NOMO-1 (cell line): ENCODE measurements at regions not wholly inside any gene's neighbourhood (a gene's known extent, or its start where the extent isn't known, plus 50 kb on each side); places are given as distances from the start of the nearest gene placed in this dataset.
A peak's percentile ranks its signal among the peaks of the same experiment; 100 is the strongest.
"Not testable (repeated sequence)": the region's sequence is repeated elsewhere in the genome, so short reads cannot be mapped to it uniquely, and the experiment has no call there.

Experiments
- DNase-seq, 2 experiments: peaks; one replicate each; lab custom pipeline; 2025; ENCODE audit not compliant: unreplicated experiment in 2 of 2; lab: John Stamatoyannopoulos, UW

DNA sequence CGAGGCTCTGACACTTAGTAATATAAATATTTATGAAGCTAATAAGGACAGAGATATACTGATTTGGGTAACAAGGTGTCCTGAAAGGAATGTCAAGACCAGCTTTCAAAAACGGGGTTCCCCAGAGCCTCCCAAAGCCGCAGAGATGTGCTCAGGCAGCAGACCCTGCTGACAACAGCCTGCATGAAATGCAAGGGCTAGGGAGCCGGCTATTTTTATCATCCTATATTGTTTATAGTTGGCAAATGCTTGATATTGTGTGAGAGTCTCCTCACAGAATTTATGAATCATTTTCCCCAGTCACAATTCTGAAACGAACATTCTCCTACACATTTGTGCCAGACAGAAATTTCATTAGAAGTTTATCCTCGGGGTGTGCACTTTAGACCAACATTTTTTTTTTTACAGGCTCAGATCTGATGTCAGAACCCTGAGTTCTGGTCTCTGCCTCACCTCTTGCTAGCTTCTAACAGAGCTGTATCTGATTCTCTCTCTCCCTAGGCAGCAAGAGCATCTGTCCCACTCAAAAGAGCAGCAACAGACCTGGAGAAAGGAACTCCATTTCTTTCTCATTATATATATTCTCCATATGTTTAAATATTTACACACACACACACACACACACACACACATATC, 302.3 kb upstream of the PLD5 start:
- DNase-seq = no peak

DNA sequence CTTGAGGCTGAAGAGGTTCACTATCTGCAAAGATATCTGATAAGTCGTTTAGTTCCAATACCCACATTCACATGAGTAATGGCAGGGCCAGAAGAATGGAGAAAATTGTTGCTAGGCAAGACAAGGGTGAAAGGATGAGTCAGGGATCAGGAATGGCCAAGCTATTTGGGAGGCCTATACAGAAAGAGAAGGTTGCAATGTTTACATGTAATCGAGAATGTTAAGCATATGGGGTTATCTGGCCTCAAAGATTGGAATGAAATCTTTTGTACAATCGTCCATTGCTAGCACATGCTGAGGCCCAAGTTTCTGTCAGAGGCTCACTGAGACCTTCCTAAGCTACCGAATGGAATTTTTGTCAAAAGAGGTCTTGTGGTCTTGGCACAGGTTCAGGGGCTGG, 299.9 kb upstream of the PLD5 start:
- no peak for DNase-seq

DNA sequence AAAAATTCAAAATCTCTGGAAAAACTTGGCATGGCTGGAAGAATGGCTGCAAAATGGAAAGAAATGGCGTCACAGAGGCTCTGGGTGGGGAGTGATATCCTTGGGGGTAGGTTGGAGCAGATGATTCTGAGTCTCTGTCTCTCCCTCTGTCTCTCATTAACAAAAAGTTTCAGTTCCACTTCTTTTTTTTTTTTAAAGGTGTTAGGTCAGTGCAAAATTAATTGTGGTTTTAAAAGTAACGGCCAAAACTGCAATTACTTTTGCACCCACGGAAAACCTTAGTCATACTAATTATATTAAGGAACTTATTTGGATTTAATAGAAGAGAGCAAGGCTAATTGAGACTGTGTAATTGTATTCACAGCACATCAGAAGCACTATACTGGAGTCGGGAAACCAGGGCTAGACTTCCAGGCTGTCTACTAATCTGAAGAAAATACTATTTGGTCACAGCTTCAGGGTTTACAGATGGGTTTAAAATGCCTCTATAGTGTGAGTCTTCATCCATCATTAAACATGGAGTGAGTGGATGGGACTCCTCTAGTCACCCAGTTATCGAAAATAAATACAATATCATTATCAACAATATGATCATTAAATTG, 289.1 kb upstream of the PLD5 start:
- DNase-seq = peak; percentile 58 to 62

DNA sequence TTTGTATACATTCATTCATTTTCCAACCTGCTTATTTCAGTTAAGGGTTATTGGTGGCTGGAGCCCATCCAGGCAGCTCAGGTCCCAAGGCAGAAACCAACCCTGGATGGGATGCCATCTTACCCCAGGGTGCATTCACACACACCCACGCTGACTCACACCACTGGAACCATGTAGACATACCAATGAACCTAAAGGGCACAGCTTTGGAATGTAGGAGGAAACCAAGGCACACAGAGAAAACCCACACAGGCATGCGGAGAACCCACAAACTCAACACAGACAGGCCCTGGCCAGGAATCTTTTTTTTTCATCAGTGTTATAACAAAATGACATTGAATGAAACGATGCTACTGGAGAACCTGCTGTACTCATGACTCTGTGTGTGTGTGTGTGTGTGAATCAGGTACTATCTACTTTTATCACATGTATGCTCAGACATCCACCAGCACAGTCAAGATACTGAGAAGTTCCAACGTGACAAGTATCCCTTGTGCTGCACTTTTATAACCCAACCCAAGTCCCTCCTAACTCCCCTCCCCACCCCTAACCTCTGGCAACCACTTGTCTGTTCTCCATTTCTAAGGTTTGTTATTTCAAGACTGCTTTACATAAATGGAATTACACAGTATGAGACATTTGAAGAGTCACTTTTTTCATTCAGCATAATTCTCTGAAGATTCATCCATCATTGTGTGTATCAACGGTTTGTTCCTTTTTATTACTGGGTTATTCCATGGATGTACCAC, 286.8 kb upstream of the PLD5 start:
- DNase-seq = no peak

DNA sequence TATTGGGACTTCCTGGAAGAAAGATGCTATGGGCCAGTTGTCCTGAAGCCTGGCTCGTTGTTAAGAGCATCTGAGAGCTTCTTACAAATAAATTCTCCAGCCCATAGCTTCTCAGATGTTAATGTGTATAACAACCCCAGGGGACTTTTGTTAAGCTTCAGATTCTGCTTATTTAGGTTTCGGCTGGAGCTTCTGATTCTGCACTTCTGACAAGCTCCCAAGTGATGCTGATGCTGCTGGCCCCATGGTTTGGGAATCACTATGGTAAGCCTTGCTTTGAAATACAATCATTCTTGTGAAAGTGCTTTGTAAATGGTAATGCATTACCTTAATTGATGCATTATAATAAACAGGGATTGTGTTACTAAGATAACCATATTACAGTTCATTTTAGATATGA, 281.8 kb upstream of the PLD5 start:
- DNase-seq = no peak

DNA sequence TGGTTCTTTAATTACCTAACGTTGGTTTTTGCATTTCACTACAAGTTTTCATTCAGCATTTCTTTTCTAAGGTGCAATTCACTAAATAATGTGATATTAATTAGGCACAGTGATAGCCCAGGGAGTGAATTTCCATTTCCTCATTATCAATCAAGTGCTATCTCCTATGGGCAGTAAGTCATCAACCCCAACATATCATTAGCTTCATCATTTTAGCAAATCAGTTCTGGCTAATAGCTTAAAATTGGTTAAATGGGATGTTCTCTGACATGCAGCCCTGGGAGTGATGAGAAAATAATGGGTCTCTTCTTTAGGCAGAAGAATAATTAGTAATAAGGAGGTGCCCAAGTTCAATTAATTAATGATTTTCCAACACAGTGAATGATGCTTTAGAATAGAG, 280.9 kb upstream of the PLD5 start:
- DNase-seq = not testable (repeated sequence)

DNA sequence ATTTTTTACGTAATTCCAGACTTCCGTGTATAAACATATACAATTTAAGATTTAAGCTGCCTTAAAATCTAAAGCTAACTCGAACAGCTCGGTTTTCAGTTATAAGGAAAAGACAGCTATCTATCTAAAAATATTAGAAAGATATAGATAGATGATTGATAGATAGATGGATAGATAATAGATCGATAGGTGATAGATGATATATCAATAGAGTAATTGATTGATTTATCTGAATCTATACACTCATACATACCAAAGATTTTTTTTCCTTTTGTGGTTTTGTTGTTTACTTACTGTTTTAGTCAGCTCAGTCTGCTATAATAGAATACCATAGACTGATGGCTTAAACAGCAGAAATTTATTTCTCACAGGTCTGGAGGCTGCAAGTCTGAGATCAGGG, 278.5 kb upstream of the PLD5 start:
- no peak for DNase-seq

DNA sequence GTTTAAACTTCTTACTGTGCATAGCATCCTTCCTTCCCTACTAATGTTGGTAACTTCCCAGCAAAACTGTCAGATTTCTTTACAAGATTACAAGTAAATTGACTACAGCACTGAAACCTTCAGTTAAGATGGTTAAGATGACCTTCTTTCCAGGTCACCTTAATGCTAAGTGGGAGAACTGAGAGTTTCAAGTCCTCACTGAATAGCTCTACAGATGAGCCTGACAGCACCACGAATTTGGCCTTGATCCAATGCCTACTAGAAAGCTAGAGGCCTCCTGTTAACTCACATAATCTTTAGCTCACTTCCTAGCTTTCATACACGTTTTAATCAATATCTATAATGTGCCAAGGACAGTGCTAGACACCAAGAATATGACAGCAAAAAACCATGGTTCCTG, 276.0 kb upstream of the PLD5 start:
- no peak for DNase-seq

DNA sequence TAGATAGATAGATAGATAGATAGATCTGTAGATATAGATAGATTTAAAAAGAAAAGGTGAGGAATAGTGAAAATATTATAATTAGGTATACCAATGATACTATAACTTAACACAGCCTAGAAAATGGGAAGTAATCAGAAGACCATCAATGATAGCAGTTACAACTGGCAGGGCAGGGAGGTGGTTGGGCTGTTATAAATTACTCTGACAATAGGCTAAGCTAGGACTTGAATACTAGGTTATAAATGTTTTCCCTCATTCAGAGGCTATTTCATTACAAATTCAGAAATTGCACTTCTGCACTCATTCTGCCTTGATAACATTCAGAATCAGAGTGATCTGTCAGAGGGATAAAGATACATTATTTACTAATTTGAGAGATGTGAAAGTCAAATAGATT, 273.4 kb upstream of the PLD5 start:
- DNase-seq = peak in 1 of 2 experiments; percentile 17

DNA sequence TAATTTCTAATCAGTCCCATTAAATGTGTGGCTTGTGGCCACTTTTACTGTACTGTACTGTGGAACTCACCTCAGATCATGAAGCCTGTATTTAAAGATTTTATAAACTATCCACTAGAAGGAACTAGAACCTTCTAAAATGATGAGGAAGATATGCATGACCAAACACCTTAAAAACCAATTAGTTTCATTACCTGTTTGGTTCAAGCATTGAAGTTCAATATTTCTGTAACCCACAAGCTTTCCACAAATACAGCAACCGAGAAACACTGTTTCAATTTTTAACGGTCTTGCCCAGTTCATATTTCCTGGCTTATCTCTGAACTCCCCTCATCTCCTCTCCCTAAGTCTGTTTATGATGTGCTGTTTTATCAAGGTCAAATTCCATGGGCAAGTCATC, 264.3 kb upstream of the PLD5 start:
- DNase-seq = no peak

DNA sequence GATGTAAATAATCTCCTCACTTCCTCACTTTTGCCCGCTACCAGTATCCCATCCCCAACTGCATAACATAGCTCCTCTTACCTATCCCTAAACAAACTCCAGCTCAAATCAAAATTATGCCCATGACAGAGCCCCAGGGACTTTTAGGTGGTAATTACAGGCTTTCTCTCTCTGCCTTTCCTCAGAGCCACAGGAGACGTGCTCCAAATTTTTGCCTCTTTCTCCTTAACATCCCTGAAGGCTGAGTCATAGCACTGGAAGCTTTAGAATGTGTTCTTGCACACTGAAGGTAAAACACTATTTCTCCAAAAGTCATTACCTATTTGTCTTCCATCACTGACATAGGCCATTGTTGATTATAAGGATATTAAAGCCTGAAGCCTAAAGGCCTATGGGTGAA, 263.5 kb upstream of the PLD5 start:
- DNase-seq = no peak

DNA sequence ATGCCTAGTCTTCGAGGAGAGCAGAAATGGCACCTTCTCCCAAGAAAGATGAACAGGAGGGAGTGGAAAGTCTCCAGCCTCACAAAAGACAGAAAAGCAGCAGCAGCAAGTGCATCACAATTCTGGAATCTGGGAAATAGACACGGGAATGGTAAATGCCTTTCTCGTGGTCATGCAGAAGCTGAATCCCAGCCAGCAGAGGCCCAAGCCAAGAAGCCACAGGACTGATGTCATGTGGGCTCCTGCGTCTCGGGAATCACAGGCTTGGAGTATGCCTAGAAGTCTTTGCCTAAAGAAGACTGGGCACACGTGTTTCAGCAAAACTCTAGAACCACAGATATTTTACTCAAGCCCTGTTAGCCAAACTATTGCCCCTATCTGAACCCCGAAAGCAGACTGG, 260.3 kb upstream of the PLD5 start:
- DNase-seq = no peak

DNA sequence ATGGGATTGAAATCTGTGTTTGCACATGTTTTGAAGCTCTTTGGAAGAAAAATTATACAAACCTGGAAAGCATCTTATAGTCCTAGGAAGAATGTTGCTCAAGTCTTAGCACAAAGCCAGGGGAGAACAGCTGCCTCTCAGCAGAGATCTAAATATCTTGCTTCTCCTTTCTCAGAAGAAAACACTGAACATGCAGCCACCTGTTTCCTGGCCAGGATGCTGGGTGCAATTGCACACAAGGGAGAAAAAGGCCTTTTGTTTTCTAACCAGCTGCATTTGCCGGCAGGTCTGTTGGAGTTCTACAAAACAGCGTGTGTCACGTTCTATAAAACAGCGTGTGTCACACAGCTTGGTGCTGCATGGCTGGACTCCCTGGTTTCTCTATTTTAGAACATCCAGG, 259.6 kb upstream of the PLD5 start:
- DNase-seq = peak in 1 of 2 experiments; percentile 10

DNA sequence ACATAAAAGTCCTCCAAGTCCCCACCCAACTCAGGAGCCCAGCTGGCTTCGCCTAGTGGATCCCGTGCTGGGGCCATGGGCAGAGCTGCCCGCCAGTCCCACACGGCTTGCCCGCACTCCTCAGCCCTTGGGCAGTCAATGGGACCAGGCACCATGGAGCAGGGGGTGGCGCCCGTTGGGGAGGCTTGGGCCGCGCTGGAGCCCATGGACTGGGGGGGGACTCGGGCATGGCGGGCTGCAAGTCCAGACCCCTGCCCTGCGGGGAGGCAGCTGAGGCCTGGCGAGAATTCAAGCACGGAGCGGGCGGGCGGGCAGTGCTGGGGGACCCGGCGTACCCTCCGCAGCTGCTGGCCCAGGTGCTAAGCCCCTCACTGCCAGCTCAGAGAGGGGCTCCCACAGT, 249.8 kb upstream of the PLD5 start:
- DNase-seq = no peak

DNA sequence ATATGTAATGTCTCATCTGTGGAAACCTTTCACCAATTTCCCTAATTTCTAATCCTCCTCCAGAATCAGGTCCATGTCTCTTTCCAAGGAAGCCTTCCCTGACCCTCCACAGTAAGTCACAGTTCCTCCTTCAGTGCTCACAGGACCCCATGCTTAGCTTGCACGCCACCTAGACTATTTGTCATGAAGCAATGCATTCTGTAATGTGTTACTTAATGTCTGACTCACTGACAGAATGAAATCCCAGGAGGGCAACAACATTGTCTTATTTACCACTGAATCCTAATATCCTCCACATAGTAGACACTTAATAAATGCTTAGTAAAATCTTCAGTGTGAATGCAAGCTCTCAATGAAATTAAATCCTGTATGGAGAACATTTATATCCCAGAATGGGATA, 245.9 kb upstream of the PLD5 start:
- peak in 1 of 2 experiments; percentile 27 for DNase-seq

DNA sequence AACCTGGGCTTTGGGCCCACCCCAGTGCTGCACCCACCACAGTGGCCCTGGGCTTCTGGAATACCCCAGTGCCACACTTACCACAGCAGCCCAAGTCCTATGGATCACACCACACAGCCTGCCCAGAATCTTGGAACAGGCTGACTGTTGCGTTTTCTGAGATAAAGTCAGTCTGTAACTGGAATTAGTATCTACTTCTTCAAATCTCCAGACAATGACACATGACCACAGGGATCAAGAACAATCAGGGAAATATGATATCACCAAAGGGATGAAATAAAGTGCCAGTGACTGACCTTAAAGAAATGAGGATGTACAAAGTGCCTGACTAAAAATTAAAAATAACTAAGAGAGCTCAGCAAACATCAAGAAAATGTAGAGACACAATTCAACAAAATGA, 239.7 kb upstream of the PLD5 start:
- DNase-seq = no peak

DNA sequence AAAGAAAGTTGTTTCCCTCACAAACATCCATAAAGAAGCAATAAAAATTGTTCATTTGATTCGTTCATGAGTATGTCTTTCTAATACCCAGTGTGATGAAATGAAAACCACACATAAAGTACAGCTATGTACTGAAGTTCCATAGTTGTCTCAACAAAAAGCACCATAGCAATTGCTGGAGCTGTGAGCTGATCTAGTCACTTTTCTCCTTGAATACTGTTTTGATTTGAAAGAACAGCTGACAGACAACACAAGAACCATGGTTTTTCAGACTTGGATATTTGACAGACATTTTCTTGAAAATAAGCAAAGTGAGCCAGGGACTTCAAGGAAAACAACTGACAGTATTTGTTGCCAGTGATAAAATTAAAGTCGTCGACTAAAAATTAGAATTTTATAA, 237.1 kb upstream of the PLD5 start:
- DNase-seq = no peak

DNA sequence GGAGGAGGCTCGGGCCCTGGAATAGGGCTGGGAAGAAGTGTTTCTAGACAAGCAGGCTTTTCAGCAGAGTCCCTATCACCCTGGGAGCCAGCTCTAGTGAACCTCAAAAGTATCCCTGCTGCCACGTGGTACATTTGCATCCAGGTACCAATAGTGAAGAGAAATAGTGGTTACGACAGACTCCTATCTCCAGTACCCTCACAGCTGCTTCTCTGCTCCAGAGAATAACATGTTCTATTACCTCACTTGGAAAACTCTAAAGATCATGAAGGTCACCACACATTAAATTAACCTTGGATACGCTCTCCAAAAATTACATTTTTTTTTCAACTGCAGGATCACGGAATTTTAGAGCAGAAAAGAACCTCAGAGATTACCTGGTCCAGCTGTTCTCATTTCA, 230.4 kb upstream of the PLD5 start:
- DNase-seq = no peak

DNA sequence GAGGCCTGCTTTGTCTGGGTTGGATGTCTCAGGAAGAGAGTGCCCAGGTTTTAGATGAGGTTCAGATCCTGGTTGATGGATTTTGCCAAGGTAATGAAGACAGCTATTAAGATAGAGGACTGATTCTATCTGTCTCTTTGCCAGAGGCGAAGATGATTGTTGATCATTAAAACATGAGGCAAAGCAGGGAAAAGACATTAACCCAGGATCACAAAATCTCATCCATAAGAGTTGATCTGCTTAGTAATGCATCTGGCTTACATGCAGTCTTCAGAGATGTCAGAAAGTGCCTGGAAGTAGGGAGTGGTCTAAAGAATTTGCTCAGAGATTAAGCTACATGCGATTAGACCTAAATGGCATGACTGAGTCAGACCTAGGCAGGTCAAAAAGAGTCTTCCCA, 229.6 kb upstream of the PLD5 start:
- no peak for DNase-seq

DNA sequence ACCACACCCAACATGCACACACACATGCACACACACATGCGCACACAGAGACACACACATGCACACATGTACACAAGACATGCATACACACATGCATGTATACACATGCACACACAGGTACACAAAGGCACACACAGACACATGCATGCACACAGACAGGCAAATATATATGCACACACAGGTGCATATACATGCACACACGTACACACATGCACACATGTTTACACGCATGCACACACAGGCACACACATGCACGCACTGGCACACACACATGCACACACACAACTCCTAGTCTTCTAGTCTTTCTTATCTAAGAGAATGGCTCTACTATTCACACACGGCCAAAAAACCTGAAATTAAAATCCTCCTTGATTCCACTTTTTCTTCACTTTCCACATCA, 222.7 kb upstream of the PLD5 start:
- DNase-seq = no peak

DNA sequence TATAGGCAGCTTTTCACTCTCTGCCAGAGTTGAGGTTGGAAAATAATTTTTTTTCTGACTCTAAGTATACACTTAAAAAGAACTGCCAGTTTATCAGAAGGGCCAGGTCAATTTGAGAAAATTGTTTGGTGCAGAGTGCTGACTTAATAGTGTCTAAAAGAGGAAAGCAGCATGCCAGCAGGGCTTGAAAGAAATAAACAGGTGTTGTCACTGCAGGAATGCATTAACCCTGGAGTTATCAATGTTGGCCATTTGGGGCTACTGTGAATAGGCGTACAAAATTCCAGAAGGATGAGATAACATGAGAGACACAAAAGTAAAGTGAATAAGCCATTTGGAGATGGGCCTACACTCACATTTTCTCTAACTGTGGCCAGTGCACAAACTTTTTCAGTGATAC, 220.6 kb upstream of the PLD5 start:
- DNase-seq = no peak
